CD14-positive monocyte (primary cell): ENCODE measurements at regions not wholly inside any gene's neighbourhood (a gene's known extent, or its start where the extent isn't known, plus 50 kb on each side); places are given as distances from the start of the nearest gene placed in this dataset.

Source experiments
- DNase-seq, 3 donors: peaks; one replicate each; pipeline ENCODE4 v3.0.0-alpha.2; 2011 to 2022
- H2AFZ ChIP-seq: 2 replicates; pipeline ENCODE4 v1.6.0; 2012; ENCODE audit warnings: mild to moderate bottlenecking, low read depth, low read length, inconsistent platforms; ENCODE audit not compliant: insufficient read depth, poor library complexity, severe bottlenecking
- H3K27ac ChIP-seq, 2 donors: 1 replicate in 1 of 2; 2 replicates in 1 of 2; pipeline ENCODE4 v1.5.1; 2012 to 2013; ENCODE audit warnings: low read length in 2 of 2, control low read depth in 1 of 2, inconsistent platforms in 1 of 2, low read depth in 1 of 2, mild to moderate bottlenecking in 1 of 2
- H3K27me3 ChIP-seq, 2 donors: one replicate each; pipeline versions ENCODE4 v1.6.0 to v1.6.1; 2011 to 2013; ENCODE audit warnings: low read length in 2 of 2; ENCODE audit not compliant: control insufficient read depth in 2 of 2, insufficient read depth in 2 of 2
- H3K36me3 ChIP-seq, 2 donors: replicated peaks in 1 of 2; 1 replicate in 1 of 2; 2 replicates in 1 of 2; pipeline versions ENCODE4 v1.5.1 to v1.6.1; 2012 to 2013; ENCODE audit warnings: low read length in 2 of 2, control low read depth in 1 of 2, inconsistent platforms in 1 of 2, mild to moderate bottlenecking in 1 of 2; ENCODE audit not compliant: insufficient read depth in 2 of 2, control insufficient read depth in 1 of 2
- H3K4me1 ChIP-seq, 2 donors: 1 replicate in 1 of 2; 2 replicates in 1 of 2; pipeline versions ENCODE4 v1.5.1 to v1.6.1; 2012 to 2013; ENCODE audit warnings: low read length in 2 of 2, control low read depth in 1 of 2, inconsistent platforms in 1 of 2, mild to moderate bottlenecking in 1 of 2, moderate library complexity in 1 of 2; ENCODE audit not compliant: insufficient read depth in 2 of 2, control insufficient read depth in 1 of 2
- H3K4me2 ChIP-seq: replicated peaks from 2 replicates; pipeline ENCODE3; 2012; ENCODE audit warnings: low read length, moderate library complexity, mild to moderate bottlenecking; ENCODE audit not compliant: poor library complexity, severe bottlenecking; ENCODE audit errors: extremely low read depth
- H3K4me3 ChIP-seq, 3 experiments: fragments of 200-600 bp in 1 of 3; sonication (generic) in 1 of 3; replicated peaks in 1 of 3; 1 replicate in 2 of 3; 2 replicates in 1 of 3; pipeline ENCODE4 v1.5.1; 2011 to 2013; ENCODE audit warnings: low read length in 3 of 3, mild to moderate bottlenecking in 3 of 3, control low read depth in 2 of 3, low read depth in 2 of 3, inconsistent platforms in 1 of 3, moderate library complexity in 1 of 3
- H3K79me2 ChIP-seq: 2 replicates; pipeline ENCODE4 v1.6.0; 2012; ENCODE audit warnings: mild to moderate bottlenecking, control low read depth, inconsistent platforms, low read length, moderate library complexity; ENCODE audit not compliant: insufficient read depth
- H3K9ac ChIP-seq: 2 replicates; pipeline ENCODE4 v1.6.0; 2017; ENCODE audit warnings: low read length, mild to moderate bottlenecking; ENCODE audit not compliant: insufficient read depth, poor library complexity, severe bottlenecking
- H3K9me3 ChIP-seq, 2 donors: replicated peaks in 1 of 2; 1 replicate in 1 of 2; 2 replicates in 1 of 2; pipeline versions ENCODE4 v1.5.1 to v1.6.1; 2012 to 2013; ENCODE audit warnings: low read length in 2 of 2, control low read depth in 1 of 2; ENCODE audit not compliant: control insufficient read depth in 1 of 2, insufficient read depth in 1 of 2
- H4K20me1 ChIP-seq: 2 replicates; pipeline ENCODE4 v1.6.0; 2012; ENCODE audit warnings: mild to moderate bottlenecking, low read length, control low read depth, moderate library complexity; ENCODE audit not compliant: insufficient read depth
- H3K27ac Mint-ChIP-seq, 7 donors: one replicate each; pipeline ENCODE4 v1.8.0; 2020; ENCODE audit warnings: mild to moderate bottlenecking in 7 of 7, mixed read lengths in 7 of 7, moderate library complexity in 6 of 7, inconsistent platforms in 2 of 7
- H3K27me3 Mint-ChIP-seq, 3 donors: one replicate each; pipeline ENCODE4 v1.8.0; 2021 to 2022; ENCODE audit warnings: low read depth in 3 of 3, mild to moderate bottlenecking in 3 of 3, mixed read lengths in 3 of 3, moderate library complexity in 3 of 3, inconsistent platforms in 1 of 3
- H3K36me3 Mint-ChIP-seq, 2 donors: one replicate each; pipeline ENCODE4 v1.8.0; 2020; ENCODE audit warnings: mixed read lengths in 2 of 2, inconsistent platforms in 1 of 2, mild to moderate bottlenecking in 1 of 2
- H3K4me1 Mint-ChIP-seq: one replicate; pipeline ENCODE4 v1.8.0; 2020; ENCODE audit warnings: mild to moderate bottlenecking, mixed read lengths
- H3K4me3 Mint-ChIP-seq, 2 donors: one replicate each; pipeline ENCODE4 v1.8.0; 2020; ENCODE audit warnings: mild to moderate bottlenecking in 2 of 2, mixed read lengths in 2 of 2, moderate library complexity in 1 of 2
- H3K9me3 Mint-ChIP-seq, 7 donors: one replicate each; pipeline ENCODE4 v1.8.0; 2020 to 2022; ENCODE audit warnings: mixed read lengths in 7 of 7, mild to moderate bottlenecking in 6 of 7, moderate library complexity in 6 of 7, inconsistent platforms in 2 of 7
- WGBS: methylation state at CpG from one replicate; pipeline ENCODE4 v1.1.5; 2013; ENCODE audit warnings: missing lambda C conversion rate; ENCODE audit not compliant: insufficient coverage; 5-methylcytosine and 5-hydroxymethylcytosine counted together
- intact Hi-C, 2 donors: fragments of 100-400 bp; cut with micrococcal nuclease; formaldehyde crosslinking; loops; one replicate each; pipeline versions ENCODE4 v1.15.0 to v1.15.1; 2023
- TF ChIP-seq, protein P1 (sequence below): fragments of 200-600 bp; IDR thresholded peaks from one replicate; pipeline ENCODE4 v1.8.0; 2022; ENCODE audit warnings: antibody characterized with exemption, mild to moderate bottlenecking

DNA sequence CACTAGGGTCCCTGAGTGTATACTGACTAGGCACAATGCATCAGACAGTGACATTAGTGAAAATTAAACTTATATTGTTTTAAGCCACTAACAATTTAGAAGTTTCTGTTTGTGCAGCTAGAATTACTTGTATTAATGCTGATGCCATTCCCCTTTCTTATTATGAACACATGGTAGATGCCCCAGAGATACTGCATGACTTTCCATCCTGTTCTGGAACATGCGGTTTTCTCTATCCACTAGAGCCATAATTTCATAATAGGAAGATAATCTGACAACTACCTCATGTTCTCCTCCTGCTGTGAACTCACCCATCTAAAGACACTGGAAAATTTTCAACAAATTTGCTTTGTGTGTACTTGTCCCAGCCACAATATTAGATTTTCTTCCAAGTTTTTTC lies 1256.4 kb downstream of the FAM181B start:
- no peak overlapping the region for H3K4me2 ChIP-seq
- WGBS, result no CpG with 5 or more reads among the region's 1 CpG
- no peaks in the 10 kb centered on the region for H4K20me1 ChIP-seq
- intact Hi-C loops, result no loop called here
- no peak overlapping the region for H3K9ac ChIP-seq
- Mint-ChIP-seq H3K27me3 (no peaks in the 10 kb centered on the region), H3K4me1 (no peaks in the 10 kb centered on the region), H3K4me3 (no peak overlapping the region), H3K27ac (no peak overlapping the region), H3K9me3 (peaks cover 0 to 2% (median 0%) of the 10 kb centered on the region in 7 donors), H3K36me3 (no peaks in the 10 kb centered on the region)
- no peak overlapping the region for H3K27ac ChIP-seq
- no peaks in the 10 kb centered on the region for H3K36me3 ChIP-seq
- H3K4me3 ChIP-seq, result no peak overlapping the region
- TF ChIP-seq, protein P1, sequence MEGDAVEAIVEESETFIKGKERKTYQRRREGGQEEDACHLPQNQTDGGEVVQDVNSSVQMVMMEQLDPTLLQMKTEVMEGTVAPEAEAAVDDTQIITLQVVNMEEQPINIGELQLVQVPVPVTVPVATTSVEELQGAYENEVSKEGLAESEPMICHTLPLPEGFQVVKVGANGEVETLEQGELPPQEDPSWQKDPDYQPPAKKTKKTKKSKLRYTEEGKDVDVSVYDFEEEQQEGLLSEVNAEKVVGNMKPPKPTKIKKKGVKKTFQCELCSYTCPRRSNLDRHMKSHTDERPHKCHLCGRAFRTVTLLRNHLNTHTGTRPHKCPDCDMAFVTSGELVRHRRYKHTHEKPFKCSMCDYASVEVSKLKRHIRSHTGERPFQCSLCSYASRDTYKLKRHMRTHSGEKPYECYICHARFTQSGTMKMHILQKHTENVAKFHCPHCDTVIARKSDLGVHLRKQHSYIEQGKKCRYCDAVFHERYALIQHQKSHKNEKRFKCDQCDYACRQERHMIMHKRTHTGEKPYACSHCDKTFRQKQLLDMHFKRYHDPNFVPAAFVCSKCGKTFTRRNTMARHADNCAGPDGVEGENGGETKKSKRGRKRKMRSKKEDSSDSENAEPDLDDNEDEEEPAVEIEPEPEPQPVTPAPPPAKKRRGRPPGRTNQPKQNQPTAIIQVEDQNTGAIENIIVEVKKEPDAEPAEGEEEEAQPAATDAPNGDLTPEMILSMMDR, result no peak
- H3K27me3 ChIP-seq, result no peaks in the 10 kb centered on the region
- no peak for DNase-seq
- no peaks in the 10 kb centered on the region for H3K4me1 ChIP-seq
- H3K79me2 ChIP-seq, result no peaks in the 10 kb centered on the region
- H3K9me3 ChIP-seq, result peaks cover 0 to 3% of the 10 kb centered on the region in 2 donors
- no peak overlapping the region for H2AFZ ChIP-seq

DNA sequence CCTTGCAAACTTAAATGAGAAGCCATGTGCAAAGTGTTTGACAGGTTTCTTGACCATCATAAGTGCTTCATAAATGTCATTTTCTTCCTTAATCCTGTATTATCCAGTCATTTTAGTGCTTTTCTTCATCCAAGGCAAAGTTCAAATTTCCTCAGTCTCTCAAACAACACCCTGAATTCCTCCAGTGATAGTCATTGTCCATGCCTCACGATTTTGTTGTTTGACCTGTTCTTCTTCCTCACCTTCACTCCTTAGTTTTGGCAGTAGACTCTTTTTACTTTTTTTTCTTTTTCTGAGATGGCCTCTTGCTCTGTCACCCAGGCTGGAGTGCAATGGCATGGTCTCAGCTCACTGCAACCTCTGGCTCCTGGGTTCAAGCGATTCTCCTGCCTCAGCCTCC lies 1257.3 kb downstream of the FAM181B start:
- no peaks in the 10 kb centered on the region for H3K4me1 Mint-ChIP-seq
- 70% methylated on average over 2 of the region's 2 CpGs for WGBS
- TF ChIP-seq, protein P1, result no peak

More for the DNA sequence above, 1257.3 kb downstream of the FAM181B start:
- no peaks in the 10 kb centered on the region for H3K79me2 ChIP-seq
- no peak for DNase-seq
- no peaks in the 10 kb centered on the region for H4K20me1 ChIP-seq
- no peak overlapping the region for H2AFZ ChIP-seq
- Mint-ChIP-seq H3K36me3 (no peaks in the 10 kb centered on the region), H3K9me3 (no peaks in the 10 kb centered on the region), H3K27ac (no peak overlapping the region), H3K4me3 (no peak overlapping the region), H3K27me3 (no peaks in the 10 kb centered on the region)
- no peaks in the 10 kb centered on the region for H3K36me3 ChIP-seq
- H3K4me1 ChIP-seq, result no peaks in the 10 kb centered on the region
- no peaks in the 10 kb centered on the region for H3K9me3 ChIP-seq
- no peak overlapping the region for H3K9ac ChIP-seq
- intact Hi-C loops, result no loop called here
- no peak overlapping the region for H3K4me3 ChIP-seq
- no peak overlapping the region for H3K27ac ChIP-seq
- H3K4me2 ChIP-seq, result no peak overlapping the region
- H3K27me3 ChIP-seq, result no peaks in the 10 kb centered on the region
